GM18508 (cell line): ENCODE measurements at regions not wholly inside any gene's neighbourhood (a gene's known extent, or its start where the extent isn't known, plus 50 kb on each side); places are given as distances from the start of the nearest gene placed in this dataset.

Source experiments
- ATAC-seq: cut with Tn5 transposase; IDR thresholded peaks from one replicate; pipeline ENCODE4 v1.9.1; 2021; ENCODE audit warnings: moderate number of reproducible peaks; ENCODE audit not compliant: insufficient read depth, unreplicated experiment

DNA sequence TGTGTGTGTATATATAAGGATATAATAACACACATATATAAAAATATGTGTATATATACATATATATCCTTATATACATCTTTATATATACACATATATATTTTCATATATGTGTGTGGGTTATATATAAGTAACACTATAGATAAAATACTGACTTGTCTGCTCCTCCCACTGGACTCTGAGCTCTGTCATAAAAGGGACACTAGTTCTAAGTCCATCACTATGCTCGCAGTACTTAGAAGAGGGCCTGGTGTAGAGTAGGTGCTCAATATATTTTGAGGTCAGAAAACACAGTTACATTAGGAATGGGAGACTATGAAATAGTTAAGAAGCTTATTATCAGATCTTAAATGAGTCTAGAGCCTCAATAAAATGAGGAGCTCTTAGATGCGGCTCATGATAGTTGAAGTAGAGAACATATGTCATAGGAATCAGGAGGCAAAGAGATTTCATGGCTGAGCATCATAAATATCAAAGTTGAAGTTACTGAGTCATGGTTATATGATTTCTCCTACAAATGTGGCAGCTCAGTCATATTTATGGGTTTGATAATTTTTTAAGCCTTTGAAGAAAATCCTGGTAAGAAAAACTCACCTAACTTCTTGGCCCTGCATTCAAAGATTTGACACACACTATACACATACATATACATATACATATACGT is 371.2 kb upstream of the THBS1 start:
- ATAC-seq: no peak

DNA sequence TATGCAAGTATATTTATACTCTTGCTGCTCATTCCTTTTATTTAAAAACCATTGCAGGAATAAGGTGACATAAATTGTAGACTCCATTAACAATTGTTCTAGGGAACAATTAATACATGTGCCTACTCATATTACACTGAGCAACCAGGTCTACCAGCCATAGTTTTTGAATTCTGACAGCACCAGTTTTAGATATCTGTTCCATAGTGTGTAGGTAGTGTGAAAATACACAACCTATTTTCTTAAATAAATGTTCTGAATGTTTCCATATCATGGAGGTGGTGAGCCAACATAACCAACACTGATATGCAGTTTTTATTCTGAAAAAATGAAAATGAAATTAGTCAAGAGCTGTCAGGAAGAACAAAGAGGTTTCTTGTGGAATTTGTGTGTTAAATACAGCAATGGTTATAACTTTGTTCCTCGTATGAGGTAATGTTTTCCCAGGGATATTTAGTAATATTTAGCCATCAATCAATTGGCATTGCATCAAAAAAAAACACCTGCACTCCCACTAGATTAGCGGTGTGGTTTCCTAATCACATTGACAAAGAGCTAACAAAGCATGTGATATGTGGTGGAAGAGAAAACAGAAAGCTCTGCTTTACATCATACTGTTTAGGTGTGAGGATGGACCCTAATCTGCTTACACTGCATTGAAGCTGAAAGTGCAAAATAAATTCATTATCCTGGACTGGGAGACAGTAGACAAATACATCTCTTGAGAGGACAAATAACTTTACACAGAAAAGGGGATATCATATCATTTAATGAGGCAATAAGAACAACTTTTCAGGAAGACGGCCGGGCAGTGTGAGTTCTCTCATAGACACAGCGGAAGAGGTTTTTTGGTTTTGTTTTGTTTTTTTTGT is 369.5 kb upstream of the THBS1 start:
- ATAC-seq: no peak

DNA sequence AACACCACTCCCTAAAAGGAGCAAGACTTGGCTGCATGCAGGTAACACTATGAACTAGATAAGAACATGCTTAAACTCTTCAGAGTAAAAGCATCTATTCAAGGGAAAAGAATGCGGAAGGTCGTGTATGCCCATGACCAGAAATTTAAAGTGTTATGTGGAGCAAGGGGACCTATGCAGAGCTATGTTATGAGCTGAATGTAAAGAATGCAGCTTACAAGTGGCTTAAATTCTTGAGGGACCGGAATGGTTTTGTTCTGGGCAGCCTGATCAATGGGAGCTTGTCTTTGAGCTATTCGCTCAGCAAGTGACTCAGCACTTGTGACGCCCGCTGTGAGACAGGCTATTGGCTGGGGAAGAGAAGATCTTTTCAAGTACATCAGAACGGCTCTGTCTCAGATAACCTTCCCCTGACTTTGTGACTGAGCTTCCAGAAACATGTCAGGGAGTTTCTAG is 367.5 kb upstream of the THBS1 start:
- no peak for ATAC-seq

DNA sequence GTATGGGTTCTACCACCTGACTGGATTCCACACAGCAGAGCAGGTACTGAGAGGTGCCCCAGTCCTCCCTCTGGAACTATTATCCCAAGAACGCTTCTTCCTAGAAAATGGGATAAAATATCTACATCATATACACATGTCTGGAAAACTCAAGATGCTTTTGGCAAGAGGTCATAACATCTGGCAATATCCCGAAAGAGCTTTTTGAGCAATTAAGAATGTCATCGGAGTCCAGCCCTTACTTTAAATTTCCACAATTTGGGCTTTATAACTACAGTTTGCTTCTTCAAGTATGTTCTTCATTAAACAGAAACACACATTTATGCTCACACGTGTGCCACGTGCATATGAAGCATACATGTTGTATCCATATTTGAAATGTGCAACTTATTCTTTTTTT is 365.9 kb upstream of the THBS1 start:
- ATAC-seq: no peak

DNA sequence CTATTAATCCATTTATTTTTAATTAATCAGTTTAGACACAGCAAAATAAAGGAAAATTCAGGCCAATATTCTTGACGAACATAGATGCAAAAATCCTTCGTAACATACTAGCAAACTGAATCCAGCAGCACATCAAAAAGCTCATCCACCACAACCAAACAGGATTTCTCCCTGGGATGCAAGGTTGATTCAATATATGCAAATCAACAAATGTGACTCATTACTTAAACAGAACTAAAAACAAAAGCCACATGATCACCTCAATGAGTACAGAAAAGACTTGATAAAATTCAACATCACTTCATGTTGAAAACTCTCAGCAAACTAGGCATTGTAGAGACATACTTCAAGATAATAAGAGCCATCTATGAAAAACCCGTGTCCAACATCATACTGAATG is 364.1 kb upstream of the THBS1 start:
- ATAC-seq: no peak

DNA sequence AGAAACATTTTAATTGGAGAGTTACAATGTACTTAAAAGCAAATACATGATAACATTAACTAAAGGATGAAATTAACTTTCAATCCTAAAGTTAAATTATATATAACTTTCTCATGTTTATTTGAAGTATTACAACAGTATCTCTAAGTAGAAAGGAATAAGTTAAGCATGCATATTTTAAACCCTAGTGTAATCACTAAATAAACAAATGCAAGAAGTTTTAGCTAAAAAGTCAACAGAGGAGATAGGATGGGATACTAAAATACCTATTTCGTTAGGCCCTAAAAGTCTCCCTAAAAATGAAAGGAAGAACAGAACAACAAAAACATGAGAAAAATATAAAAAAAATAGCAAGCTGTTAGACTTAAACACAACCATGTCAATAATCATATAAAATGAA is 361.3 kb upstream of the THBS1 start:
- ATAC-seq: no peak

DNA sequence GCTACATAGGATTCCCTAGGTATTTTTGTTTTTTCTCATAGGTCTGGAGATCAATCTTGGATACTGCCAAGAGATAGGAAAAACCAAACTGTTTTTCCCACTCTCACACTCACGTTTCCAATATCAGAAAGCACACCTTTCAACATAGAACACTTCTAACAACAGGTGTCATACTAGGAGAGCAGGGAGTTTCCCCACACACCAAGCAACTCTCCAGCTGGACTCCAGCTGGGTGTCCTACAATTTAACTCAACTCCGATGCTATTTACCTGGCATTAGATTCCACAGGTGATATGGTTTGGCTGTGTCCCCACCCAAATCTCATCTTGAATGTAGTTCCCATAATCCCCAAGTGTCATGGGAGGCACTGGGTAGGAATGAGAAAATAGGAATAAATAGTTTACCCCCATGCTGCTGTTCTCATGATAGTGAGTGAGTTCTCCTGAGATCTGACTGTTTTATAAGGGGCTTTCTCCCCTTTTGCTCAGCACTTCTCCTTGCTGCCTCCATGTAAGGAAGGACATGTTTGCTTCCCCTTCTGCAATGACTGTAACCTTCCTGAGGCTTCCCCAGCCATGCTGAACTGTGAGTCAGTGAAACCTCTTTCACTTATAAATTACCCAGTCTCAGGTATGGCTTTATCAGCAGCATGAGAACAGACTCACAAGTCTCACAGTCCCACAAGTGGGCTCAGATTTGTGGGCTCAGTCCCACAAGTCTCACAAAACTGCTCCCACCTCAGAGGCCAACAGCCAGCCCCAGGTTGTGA is 354.5 kb upstream of the THBS1 start:
- no peak for ATAC-seq

DNA sequence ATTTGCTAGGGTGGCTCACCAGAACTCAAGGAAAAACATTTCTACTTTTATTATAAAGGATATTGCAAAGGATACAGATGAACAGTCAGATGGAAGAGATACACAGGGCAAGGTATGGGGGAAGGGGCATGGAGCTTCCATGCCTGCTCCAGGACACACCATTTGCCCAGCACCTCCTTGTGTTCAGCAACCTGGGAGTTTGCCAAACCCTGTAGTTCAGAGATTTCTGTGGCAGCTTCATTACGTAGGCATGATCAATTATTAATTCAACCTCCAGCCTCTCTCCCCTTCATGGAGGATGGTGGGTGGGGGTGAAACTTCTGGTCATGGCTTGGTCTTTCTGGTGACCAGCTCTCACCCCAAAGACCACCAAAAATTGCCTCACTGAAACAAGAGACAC is 353.9 kb upstream of the THBS1 start:
- ATAC-seq: no peak

DNA sequence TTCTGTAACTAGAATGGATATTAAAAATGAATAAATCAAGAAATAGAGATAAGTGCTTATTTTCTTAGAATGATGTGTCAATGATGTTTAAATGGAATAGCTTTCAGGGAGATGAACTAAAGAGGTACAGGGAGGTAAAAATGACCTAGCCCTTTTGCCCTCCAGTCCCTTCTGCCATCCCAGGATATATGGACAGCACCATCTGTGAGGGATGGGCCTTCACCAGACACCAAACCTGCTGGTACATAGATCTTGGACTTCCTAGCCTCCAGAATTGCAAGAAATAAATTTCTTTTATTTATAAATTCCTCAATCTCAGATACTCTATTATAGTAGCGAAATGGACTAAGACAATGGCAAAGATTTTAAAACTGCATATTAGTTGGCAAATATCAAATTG is 352.0 kb upstream of the THBS1 start:
- no peak for ATAC-seq

DNA sequence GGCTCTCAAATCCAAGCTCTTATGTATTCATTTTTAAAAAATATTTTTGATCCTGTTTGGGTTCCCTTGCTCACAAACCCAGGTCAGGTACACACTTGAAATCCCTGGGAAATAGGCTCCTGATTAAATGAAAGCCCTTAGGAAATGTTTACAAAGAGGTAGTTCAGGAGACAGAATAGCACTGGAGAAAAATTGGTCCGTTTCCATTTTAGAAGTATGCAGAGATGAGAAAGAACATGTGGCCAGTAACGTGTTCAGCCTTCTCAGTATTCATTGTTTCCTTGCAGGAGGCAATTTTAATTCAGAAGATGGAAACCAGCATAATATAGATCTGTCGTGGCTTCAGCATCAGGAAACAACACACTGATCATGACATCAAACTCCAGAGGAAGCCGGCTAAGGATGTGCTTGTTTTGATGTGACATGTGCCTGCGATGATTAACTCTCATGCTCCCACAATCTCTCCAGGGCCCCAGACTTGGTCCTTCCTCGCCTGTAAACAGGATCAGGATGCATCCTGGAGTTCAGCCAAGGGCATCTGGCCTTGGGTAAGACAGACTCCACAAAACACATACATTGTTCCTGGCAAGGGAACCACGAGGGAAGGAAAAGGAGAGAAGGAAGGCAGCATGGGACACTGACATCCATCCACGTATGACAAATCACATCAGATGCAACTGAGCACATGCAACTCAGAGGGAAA is 350.5 kb upstream of the THBS1 start:
- no peak for ATAC-seq

DNA sequence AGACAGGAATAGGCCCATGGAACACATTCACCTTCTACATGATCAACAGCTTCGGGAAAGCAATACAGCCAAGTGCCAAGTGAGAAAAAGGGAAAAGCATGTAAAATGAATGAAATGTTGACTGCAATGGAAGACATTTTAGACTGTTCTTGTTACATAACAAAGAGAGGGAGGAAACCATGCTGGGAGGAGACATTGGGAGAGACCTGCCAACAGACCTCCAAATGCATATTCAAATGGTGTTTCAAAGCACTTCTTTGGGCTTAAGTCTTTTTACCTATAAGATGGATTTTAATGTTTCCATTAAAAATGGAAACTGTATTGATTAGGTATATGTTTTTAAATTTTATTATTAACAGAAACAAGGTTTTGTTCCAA is 350.0 kb upstream of the THBS1 start:
- no peak for ATAC-seq

DNA sequence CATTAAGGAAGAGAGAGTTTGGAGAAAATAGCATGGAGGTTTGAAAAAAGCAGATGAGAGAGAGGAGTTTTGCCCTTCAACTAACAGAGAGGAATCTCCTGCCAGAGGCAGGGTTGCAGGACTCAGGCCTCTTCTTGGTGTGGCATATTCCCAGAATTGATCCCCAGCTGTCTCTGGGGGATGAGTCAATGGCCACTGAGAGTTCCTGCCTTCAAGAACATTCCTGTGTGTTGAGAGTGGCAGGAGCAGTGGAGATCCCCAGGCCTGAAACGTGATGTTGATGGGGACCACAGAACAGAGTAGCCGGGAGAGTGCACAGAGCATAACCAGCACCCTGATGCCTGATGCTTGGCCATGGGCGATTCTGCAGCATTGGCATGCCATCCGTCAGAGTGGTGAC is 348.4 kb upstream of the THBS1 start:
- ATAC-seq: no peak

DNA sequence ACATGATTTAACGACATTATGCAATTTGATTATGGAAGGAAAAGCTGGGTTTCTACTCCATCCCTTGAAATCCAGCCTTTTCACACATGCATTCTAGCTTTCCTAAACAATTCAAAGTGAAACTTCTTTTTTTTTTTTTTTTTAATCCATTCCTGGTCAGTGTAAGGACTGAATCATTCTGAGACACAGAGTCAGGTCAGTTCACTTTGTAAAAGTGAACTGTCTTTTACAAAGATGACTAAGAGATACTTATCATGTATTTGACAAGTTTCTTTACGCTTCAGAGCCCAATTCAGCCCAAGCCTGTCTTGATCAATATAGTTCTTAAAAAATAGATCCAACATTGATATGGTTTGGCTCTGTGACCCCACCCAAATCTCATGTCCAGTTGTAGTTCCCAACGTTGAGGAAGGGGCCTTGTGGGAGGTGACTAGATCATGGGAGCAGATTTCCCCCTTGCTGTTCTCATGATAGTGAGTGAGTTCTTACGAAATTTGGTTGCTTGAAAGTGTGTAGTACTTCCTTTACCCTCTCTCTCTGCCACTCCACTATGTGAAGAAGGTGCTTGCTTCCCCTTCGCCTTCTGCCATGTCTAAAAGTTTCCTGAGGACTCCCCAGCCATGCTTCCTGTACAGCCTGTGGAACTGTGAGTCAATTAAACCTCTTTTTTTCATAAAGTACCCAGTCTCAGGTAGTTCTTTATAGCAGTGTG is 345.6 kb upstream of the THBS1 start:
- ATAC-seq: no peak

DNA sequence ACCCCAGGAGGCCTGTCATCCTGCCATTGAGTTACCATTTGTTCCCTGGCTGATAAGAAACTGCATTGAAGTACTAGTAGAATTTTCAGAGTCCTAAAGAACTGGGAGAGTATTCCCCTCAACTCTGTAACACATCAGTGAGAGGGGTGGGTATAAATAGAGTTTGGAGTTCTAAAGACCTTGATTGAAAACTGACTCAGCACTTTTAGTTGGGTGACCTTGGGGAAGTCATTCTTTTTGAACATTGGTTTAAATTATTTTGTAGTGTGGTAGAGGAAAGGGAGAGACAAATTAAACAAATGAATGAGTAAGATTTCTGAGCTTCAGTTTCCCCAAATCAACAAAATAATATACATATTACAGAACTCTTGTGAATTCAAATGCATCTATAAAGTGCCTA is 344.5 kb upstream of the THBS1 start:
- ATAC-seq: no peak

DNA sequence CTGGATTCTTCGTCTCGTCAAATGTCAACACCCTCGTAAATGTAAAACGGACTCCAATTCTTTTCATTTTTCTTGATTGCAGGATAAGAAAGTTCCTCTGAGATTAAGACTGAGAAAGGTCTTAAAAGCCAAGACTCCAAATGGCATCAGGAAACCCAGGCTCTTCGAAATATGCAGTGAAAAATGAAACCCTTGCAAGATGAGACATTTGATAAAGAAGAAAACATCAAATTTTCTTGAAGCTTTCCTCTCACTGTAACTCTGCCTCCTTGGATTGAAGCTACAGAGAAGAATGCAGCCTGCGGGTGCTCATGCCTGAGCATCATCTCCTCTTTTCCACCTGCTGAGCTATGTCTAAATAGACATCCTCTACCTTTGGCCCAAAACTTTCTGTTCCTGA is 342.4 kb upstream of the THBS1 start:
- ATAC-seq: no peak

DNA sequence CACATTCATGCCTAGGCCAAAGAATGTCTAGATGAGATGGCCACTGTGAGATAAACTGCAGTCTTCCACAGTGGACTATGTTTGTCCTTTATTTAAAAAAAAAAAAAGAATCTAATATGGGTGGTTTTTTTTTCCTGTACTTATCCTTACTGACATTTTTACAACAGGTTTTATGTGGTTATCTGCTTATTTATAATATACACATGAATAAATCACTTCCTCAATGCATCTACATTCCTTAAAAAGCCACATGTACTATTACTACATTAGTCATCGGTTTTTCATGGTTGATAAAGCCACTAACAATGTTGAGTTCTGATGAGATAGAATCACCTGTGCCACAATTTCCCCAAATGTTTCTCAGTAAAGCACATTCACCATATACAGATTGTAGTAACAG is 341.3 kb upstream of the THBS1 start:
- no peak for ATAC-seq

DNA sequence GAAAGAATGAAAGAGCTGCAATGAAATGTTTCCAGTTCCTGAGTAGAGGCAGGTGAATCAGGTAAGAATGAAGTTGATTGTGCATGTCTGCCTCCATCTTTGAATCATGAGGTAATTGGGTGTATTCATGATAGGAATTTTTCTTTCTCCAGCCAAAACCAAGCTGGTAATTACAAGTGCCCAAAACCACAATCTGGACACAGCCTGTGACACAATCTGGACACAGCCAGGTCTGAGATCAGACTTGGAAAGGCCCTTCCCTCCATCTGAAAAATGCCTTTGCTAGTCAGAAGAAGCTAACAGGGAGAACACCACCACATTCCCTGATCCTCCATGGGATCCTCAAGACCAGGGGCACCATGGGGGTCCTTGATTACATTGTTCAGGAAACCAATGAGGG is 338.5 kb upstream of the THBS1 start:
- no peak for ATAC-seq

DNA sequence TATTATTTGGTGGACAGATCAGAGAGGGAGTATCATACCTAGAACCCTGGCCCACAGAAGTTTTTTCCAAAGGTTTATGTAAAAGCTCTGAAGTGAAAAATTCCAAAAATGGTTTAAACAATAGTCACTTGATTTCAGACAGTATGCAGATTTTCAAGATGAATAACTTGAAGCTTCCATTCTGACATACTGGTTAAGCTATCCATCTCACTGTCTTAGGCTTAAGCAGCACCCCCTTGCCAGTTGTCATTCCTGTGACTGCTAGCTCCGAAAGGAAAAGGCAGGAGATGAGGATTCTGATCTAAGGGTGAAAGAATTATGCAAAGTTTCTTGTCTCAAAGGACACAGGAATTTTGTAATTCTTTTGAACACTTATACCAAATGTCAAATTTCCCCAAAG is 337.5 kb upstream of the THBS1 start:
- ATAC-seq: no peak

DNA sequence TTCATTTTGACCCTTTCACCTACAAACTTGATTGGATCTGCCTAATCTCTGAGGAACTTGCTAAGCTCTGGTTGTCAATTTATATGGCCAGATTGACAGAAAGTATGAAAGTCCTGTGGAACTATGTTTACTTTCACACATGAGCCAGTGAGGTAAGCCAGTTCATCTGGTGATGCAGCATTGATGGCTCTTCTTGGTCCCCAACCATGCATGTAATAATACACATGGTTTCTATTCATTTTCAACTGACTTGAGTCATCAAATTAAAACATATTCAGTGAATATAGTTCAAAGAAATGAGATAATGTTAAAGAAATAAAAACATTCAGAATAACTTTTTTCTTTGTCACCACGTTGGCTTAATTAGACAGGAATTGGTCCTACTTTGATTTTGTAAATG is 336.1 kb upstream of the THBS1 start:
- no peak for ATAC-seq

DNA sequence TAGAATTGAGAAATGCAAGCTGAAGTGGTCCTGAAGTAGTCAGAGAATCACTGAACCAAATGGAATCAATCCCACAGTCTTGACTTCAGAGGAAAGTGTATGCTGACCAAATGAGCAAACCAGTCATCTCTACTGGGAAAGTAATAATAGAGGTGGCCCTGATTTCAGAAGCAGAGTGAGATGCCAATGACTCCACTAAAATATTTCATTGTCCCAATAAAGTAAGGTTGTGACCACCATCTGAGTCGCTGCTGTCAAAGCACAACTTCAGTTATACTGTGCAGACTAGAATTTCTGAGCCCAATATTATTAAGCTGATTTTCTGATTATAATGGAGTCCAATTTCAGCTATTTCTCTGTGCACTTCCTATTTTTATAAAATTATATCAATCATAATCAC is 334.4 kb upstream of the THBS1 start:
- no peak for ATAC-seq
